ENCODE measurements at regions not wholly inside any gene's neighbourhood (a gene's known extent, or its start where the extent isn't known, plus 50 kb on each side); places are given as distances from the start of the nearest gene placed in this dataset.
"Not testable (repeated sequence)": the region's sequence is repeated elsewhere in the genome, so short reads cannot be mapped to it uniquely, and the experiment has no call there.

DNA sequence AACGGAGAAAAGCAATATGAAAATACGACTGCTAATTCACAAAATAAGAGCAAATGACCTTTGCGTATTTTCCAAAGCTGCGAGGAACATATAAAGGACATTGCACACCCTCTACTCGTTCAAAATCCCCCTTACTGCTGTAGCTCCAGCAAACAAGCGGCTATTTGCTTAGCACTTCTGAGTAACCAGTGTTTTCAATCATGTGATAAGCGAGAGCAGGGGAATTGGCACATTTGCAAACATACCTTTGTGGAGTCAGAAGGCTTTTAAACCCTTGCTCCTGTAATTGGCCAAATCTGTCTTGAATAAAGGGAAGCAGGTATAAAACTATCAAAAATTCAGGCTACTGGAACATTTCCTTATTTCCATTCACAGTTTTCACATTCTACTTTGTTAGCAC lies 610.2 kb downstream of the UBE2NL start:
- no peak for ATAC-seq
- no peak for DNase-seq (ENCODE audit: low spot score)

DNA sequence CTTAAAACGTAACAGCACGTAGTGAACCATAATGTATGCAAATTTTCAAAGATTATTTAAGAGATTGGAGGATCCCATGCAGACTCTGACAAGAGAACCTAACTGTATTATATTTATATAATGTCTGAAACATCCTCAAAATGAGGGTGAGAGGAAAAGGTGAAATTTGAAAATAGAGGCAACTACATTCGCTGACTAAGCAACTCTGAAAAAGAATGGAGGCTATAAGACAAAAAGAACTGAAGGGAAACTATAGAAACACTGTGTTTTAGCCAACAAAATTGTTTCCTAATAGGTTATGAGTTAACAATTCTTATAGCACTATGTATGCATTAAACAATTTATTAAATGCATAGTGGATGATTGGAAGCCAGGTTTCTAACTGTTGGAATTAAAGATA lies 648.0 kb downstream of the UBE2NL start:
- no peak for ATAC-seq

DNA sequence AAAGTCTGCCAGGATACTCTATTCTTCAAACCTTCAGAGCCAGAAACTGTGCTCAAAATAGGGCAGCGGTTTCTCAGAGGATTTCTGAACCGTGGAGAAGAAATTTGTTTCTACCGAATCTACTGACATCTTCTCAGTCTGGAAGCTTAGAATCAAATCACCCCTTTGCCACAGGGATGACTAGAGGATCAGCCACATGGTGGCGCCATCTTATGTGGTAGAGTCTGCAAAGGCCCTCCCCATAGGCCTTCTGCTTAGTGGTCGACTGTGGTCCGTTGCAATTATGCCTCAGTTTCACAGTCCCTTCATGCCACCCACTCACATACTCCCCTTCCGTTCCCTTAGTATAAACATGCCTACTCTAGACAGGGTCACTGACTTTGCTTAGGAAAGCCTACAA lies 680.7 kb upstream of the SPANXN1 start:
- no peak for DNase-seq (ENCODE audit: low spot score)
- no peak for ATAC-seq

More for the DNA sequence above, 648.0 kb downstream of the UBE2NL start:
- DNase-seq (ENCODE audit: low spot score) = no peak

DNA sequence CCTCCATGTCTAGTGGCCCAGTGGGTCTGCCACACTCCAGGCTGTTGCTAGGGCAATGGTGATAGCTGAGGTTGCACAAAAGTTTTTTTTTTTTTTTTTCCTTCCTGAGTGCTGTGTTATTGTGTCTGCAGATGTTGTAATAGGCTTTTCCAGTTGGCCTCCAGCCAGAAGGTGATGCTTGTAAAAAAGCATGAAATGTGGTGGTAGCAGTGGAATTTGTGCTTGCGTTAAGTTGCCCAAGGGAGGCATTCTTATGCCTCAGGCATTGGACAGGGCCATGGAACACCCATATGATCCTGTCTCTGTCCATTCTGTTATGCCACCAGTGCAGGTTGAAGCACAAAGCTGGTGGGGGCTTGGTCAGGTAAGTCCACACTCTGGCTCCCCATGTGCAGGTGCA lies 660.5 kb upstream of the SPANXN1 start:
- no peak for ATAC-seq
- no peak for DNase-seq (ENCODE audit: low spot score)

DNA sequence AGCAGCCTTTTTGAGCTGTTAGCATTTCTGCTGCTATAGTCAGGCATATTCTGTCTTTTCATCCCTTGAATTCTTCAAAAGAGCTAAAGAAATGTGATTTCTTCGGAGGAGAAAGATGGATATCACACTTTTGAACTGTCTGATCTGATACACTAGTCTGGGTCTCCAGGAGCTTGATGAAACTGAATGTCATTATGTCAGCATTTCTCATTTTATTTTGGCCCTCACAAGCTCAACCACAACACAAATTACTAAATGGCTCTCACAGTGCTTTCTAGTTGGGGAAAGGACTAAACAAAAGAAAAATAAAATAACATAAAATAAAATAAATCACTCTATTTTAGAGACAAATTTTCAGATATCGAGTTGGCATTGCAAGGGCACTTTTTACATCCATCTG lies 655.3 kb upstream of the SPANXN1 start:
- no peak for DNase-seq (ENCODE audit: low spot score)
- ATAC-seq = no peak

DNA sequence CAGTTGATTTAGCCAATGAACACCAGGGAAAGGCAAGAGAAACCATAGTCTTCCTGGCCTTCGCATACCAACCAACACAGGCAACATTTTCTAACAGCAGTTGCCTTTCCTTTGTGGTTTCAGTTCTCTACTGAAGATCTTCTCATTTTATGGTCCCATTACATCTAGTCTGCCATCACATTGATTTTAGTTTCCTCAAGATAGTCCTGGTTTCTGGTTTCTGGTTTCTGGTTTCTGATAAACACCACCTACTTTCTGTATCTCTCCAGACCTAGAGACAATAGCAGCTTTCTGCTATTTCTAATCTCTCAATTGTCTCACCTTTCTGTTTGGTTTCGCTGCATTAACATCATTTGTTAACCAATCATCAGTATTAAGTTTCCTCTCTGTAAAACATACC lies 646.3 kb upstream of the SPANXN1 start:
- ATAC-seq (no peak), DNase-seq (ENCODE audit: low spot score) (no peak)

DNA sequence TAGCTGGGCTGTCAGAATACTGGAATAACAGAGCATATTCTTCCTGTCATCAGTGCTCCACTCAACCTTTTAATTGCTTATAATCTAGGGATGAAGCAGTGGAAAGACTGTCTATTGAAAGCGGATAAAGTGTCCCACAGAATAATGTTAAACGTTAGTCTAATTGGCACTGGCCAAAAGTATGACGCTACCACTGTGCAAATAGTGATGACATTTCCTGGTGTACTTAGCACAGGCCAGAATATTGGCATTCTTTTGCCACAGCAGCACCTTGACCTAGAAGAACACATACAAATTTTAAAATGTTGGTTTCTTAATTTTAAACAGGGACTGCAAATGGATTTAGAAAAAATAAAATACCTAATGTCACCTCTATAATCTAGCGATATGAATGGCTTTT lies 635.2 kb upstream of the SPANXN1 start:
- DNase-seq (ENCODE audit: low spot score) (no peak), ATAC-seq (peak; percentile 65)

DNA sequence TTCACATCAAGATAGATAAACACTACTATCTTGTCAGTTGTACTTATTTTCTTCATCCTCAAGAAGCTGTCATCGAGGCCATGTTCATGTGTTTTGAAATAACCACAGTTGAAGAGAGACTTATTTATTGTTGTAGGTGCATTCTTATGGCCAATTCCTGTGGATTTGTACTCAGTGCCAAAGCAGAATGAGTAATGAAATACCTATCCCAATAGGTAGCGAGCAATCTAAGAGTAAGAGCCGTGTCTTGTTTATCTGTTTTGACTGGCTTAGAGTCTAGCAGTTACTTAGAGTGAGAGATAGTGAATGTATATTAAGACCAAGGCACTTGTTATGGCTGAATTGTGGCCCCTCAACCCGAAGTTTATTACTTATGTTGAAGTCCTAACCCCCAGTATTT lies 631.0 kb upstream of the SPANXN1 start:
- no peak for ATAC-seq
- no peak for DNase-seq (ENCODE audit: low spot score)

DNA sequence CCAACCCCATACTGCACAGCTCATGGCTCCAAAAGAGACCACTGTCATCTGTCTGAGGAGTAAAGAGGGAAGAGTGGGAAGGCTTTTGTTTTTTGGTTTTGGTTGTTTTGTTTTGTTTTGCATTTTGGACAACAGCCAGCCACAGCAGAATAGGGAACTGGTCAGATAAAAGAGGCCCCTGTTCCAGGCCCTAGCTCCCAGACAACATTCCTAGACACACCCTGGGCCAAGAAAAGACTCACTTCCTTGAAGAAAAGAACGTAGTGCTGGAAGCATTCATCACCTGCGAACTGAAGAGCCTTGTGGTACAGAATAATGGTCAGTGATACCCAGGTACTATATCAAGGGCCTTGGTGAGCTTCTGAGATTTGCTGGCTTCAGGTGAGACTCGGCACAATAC lies 619.4 kb upstream of the SPANXN1 start:
- DNase-seq (ENCODE audit: low spot score) (no peak), ATAC-seq (no peak)

DNA sequence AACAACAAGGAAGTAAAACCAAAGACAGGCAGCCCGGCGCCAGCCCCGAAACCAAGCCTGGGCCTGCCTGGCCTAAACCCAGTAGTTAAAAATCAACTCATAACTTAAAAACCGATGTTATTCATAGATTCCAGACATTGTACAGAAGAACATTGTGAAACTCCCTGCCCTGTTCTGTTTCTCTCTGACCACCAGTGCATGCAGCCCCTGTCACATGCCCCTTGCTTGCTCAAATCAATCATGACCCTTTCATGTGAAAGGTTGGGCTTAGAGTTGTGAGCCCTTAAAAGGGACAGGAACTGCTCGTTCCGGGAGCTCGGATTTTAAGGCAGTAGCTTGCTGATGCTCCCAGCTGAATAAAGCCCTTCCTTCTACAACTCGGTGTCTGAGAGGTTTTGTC lies 612.9 kb upstream of the SPANXN1 start:
- not testable (repeated sequence) for ATAC-seq; DNase-seq (ENCODE audit: low spot score)

DNA sequence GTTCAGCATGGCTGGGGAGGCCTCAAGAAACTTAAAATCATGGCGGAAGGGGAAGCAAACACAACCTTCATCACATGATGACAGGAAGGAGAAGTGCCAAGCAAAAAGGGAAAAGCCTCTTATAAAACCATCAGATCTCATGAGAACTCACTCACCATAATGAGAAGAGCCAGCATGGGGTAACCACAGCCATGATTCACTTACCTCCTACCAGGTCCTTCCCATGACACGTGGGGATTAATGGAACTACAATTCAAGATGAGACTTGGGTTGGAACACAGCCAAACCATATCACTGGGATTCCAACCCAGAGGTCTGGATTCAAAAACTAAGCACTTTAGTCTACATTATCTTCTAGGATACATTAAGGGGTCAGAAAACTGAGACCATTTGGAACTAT lies 609.6 kb upstream of the SPANXN1 start:
- DNase-seq (ENCODE audit: low spot score) (no peak), ATAC-seq (no peak)

DNA sequence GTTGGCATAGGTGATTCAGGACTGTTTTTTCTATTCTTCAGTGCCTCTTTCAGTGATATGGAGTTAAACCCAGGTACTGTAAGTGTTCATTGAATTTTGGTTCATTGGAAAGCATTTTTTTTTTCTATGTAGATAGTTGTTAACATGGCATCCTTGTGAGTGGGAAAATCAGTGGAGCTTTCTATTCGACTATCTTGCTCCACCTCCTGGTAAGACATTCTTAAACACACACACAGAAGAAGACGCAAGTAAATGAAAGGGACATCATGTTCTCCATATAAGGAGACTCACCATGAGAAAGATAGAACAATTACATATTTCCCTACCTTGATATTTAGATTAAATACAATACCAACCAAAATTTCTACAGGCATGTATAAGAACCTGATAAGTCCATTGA lies 598.5 kb upstream of the SPANXN1 start:
- DNase-seq (ENCODE audit: low spot score) = no peak
- ATAC-seq = no peak

DNA sequence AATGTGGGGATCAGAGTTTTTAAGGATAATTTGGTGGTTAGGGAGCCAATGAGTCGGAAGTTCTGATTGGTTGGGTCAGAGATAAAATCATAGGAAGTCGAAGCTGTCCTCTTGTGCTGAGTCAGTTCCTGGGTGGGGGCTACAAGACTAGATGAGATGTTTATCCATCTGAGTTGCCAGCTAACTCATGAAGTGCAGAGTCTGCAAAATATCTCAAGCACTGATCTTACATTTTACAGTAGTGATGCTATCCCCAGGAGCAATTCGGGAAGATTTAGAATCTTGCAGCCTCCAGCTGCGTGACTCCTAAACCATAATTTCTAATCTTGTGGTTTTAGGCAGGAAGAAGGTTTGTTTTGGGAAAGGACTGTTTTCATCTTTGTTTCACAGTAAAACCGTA lies 565.8 kb upstream of the SPANXN1 start:
- ATAC-seq (no peak), DNase-seq (ENCODE audit: low spot score) (no peak)

DNA sequence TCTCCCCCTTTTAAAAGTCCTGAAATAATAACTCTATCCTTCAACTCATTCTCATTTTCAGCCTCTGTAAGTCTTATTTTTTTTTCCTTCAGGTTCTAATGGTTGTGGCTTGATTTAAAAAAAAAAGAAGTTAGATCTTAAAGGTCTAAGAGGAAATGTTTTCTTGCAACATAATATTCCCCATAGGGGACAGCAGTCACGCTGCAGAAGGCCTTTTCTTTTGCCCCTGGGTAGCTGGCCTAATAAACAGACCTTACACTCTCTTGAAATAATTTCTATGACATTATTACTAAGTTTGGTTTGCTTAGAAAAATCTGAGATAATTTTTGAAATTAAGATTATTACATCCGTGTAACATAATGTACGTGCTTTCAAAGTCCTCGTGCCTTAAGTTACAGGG lies 564.1 kb upstream of the SPANXN1 start:
- no peak for DNase-seq (ENCODE audit: low spot score)
- ATAC-seq = no peak

DNA sequence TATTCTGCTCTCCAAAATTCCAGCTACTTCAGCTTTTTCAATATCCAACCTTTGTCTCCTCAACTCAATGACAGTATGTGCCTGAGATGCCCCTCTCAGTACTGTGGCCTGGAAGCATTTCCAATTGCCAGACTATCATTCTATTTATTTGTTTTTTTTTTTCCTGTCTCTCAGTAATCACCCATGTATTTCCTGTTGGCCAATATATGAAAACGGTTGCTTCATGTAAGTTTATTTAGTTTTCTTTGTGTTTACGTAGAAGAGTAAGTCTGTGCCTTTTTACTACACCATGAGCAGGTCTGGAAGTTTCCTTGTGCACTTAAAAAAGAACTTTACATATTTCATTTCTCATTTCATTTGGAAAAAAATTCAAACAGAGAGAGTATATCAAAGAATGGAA lies 537.5 kb upstream of the SPANXN1 start:
- ATAC-seq = no peak
- DNase-seq (ENCODE audit: low spot score) = no peak

DNA sequence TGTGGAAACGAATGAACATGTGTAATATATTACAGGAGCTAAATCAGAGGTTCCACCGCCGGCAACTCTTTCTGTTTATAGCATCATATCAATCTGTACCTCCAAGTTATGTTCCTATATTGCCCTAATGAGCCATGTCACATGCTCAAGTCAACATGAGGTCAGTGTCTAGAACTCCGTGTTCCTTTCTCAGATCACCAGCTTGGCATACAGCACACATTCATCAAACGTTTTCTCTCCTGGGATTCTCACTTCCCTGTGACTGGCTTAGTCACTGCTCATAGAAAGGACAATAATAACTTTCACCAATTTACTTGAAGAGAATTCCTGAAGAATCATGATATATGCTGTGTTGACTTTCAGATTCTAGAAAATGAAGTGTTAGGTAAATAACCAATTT lies 532.0 kb upstream of the SPANXN1 start:
- DNase-seq (ENCODE audit: low spot score) (no peak), ATAC-seq (no peak)

DNA sequence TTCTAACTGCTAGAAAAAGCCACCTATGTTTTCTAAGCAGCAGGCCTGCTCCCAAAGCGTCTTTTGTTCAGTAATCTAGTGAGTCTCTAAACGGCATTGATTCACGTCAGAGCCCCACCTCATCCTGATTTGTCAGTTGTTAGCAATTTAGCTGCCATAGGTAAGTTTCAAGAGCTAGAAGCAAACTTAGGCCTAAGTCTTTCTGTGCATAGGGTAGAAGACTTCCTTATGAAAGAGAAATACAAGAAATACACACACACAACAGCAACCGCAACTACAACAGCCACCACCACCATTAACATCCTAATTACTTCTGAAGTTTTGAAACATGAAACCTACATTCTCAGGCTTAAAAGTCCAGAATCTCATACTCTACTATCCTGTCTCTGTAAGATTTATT lies 531.1 kb upstream of the SPANXN1 start:
- no peak for ATAC-seq
- no peak for DNase-seq (ENCODE audit: low spot score)

DNA sequence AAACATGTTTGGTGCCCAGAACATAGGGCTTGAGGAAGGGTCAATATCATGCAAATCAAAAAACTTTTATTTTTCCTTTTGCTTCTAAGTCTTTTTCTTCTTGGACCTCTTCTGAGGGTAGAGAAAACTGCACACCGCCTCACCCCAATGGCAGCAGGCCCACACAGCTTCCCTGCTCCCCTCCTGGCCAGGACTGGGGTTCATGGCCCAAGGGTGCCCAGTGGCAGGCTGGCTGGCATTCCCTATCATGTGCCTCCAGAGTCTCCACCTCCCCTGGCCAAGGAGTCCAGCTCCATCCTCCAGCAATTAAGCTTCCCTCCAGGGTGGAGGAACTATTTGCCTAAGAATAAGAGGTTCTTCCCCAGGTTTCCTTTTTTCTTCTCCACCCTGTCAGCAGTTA lies 529.6 kb upstream of the SPANXN1 start:
- DNase-seq (ENCODE audit: low spot score) (no peak), ATAC-seq (no peak)

DNA sequence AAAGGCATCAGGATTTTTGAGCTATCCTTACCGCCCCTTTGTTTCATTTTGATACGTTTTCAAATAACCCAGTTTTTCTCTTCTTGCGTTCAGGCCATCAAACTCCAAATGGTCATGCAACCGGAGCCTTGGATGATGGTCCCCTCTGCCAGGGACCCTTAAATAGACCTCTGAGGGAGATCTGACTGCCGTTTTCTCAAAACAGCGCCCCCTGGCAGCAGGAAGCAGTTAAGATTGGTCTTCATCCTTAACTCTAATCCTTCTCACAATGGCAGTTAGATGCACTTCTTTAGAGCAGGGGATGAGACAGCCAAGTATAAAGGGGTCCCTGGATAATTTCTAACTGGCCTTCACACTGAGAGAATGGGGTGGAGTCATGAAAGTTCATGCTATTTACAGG lies 525.0 kb upstream of the SPANXN1 start:
- no peak for ATAC-seq

DNA sequence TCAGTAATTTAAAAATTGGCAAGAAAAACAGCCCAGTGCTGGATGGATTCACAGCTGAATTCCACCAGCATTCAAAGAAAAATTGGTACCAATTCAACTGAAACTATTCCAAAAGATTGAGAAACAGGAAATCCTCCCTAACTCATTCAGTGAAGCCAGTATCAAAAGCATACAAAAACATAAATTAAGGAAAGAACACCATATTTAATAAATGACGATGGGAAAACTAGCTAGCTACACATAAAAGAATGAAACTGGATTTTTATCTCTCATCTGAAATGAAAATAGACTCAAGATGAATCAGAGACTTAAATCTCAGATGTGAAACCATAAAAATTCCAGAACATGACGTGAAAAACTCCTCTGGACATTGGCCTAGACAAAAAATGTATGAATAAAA lies 516.8 kb upstream of the SPANXN1 start:
- ATAC-seq (no peak), DNase-seq (ENCODE audit: low spot score) (no peak)

More for the DNA sequence above, 525.0 kb upstream of the SPANXN1 start:
- no peak for DNase-seq (ENCODE audit: low spot score)

DNA sequence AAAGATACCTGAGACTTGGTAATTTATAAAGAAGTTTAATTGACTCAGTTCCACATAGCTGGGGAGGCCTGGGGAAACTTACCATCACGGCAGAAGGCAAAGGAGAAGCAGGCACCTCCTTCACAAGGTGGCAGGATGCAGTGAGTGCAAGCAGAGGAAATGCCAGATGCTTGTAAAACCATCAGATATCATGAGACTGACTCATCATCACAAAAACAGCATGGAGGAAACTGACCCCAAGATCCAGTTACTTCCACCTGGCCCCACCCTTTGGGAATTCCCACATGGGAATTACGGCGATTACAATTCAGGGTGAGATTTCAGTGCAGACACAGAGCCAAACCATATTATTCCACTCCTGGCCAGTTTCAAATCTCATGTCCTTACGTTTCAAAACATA lies 514.7 kb upstream of the SPANXN1 start:
- ATAC-seq (no peak), DNase-seq (ENCODE audit: low spot score) (no peak)

DNA sequence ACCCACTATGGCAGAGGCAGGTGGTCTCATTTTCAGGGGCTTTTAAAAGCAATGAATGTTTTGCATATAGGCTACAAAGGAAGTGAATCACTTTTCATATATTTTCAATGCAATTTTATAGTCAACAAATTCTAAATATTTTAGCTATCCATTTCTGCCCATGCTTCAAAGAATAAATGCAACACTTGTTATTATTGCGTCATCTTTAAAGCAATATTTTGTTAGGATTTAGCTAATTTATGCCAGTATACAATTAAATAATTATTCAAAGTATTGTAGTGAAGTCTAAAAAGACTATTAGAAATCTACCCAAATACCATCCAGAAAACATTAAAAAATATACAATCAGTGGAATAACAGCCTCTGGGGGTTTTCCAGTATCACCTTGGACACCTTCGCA lies 509.1 kb upstream of the SPANXN1 start:
- DNase-seq (ENCODE audit: low spot score) (no peak), ATAC-seq (no peak)

DNA sequence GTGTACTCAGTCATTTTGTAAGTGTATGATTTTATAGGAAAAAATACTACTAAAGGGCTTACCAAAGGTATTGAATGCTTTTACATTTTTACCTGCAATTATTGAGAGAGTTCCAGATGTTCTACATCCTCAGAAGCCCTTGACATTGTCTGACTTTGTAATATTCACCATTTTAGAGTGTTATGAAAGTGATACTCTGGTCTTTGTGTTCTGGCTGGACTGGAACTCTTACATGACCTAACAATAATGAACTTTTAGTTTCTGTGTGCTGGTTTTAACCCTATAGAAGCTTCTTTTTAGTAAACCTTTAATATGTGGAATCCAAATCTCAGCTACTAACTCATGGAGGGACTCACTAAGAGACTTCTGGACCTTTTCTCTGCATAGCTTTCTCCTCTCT lies 478.8 kb upstream of the SPANXN1 start:
- DNase-seq (ENCODE audit: low spot score) = no peak
- no peak for ATAC-seq

DNA sequence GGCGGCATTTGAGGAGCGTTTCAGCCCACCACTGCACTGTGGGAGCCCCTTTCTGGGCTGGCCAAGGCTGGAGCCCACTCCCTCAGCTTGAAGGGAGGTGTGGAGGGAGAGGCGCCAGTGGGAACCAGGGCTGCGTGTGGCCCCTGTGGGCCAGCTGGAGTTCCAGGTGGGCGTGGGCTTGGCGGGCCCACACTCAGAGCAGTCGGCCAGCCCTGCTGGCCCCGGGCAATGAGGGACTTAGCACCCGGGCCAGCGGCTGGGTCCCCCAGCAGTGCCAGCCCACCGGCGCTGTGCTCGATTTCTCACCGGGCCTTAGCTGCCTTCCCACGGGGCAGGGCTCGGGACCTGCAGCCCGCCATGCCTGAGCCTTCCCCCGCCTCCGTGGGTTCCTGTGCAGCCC lies 463.8 kb upstream of the SPANXN1 start:
- not testable (repeated sequence) for DNase-seq (ENCODE audit: low spot score)

More for the DNA sequence above, 463.8 kb upstream of the SPANXN1 start:
- not testable (repeated sequence) for ATAC-seq

Measured in left lobe of liver (tissue), 2 donors.